K562 (cell line): ENCODE measurements at regions not wholly inside any gene's neighbourhood (a gene's known extent, or its start where the extent isn't known, plus 50 kb on each side); places are given as distances from the start of the nearest gene placed in this dataset.

Experiments
- ATF1 ChIP-seq, 2 experiments: fragments of 450-650 bp in 1 of 2; IDR thresholded peaks; 2 replicates each; pipeline ENCODE4 v1.6.1; 2016; ENCODE audit warnings: missing compliant biosample characterization in 1 of 2, missing genetic modification characterization in 1 of 2
- BHLHE40 ChIP-seq: IDR thresholded peaks from 2 replicates; pipeline ENCODE4 v1.6.1; 2011; ENCODE audit warnings: low read length, improper control_type of control experiment
- ETS1 ChIP-seq: conservative IDR thresholded peaks from 2 replicates; pipeline ENCODE4 v1.6.1; 2011; ENCODE audit warnings: low read depth, mild to moderate bottlenecking, low read length; ENCODE audit not compliant: control insufficient read depth
- NFE2 ChIP-seq: IDR thresholded peaks from 2 replicates; pipeline ENCODE4 v1.6.1; 2014; ENCODE audit warnings: antibody characterized with exemption, low read depth
- TF ChIP-seq, protein P1 (sequence below), 3 experiments: IDR thresholded peaks in 2 of 3; conservative IDR thresholded peaks in 1 of 3; 2 replicates each; pipeline ENCODE4 v1.5.1; 2011 to 2012; ENCODE audit warnings: low read length in 3 of 3, mild to moderate bottlenecking in 3 of 3, control low read depth in 2 of 3, improper control_type of control experiment in 1 of 3, inconsistent platforms in 1 of 3, low read depth in 1 of 3, mixed read lengths in 1 of 3, moderate library complexity in 1 of 3; ENCODE audit not compliant: insufficient read depth in 2 of 3
- TF ChIP-seq, protein P2 (sequence below): fragments of 150-350 bp; IDR thresholded peaks from 2 replicates; pipeline ENCODE4 v1.6.1; 2014; ENCODE audit warnings: low read depth, mild to moderate bottlenecking, low read length, borderline replicate concordance

DNA sequence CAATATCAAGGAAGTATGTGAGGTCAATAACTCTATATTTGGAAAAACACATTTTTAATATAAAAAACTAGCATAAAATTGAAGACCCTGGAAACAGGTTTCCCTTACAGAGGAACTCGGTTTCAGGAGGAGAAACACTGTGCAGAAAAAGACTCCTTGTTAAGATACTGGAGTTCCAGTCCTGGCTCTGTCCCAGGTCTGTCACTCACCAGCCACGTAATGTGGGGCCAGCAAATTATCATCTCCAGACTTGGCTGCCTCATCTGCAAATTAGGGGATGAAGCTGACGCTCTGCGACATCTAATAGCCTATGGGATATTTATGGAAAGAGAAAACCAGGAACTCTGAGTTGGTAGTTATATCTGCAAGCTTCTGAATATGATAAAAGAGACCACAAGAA, 702.7 kb downstream of the EPHA7 start:
- TF ChIP-seq ATF1 (CRISPR knock-in tag; IDR thresholded peaks at IDR 0.05): no peak
- no peak for TF ChIP-seq ATF1 (tag; IDR thresholded peaks at IDR 0.05)
- no peak for TF ChIP-seq BHLHE40
- TF ChIP-seq, protein P1, sequence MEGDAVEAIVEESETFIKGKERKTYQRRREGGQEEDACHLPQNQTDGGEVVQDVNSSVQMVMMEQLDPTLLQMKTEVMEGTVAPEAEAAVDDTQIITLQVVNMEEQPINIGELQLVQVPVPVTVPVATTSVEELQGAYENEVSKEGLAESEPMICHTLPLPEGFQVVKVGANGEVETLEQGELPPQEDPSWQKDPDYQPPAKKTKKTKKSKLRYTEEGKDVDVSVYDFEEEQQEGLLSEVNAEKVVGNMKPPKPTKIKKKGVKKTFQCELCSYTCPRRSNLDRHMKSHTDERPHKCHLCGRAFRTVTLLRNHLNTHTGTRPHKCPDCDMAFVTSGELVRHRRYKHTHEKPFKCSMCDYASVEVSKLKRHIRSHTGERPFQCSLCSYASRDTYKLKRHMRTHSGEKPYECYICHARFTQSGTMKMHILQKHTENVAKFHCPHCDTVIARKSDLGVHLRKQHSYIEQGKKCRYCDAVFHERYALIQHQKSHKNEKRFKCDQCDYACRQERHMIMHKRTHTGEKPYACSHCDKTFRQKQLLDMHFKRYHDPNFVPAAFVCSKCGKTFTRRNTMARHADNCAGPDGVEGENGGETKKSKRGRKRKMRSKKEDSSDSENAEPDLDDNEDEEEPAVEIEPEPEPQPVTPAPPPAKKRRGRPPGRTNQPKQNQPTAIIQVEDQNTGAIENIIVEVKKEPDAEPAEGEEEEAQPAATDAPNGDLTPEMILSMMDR (IDR thresholded peaks at IDR 0.05 in 2 of 3, conservative IDR thresholded peaks at IDR 0.05 in 1 of 3; ENCODE audit: insufficient read depth in 2 of 3, low read depth in 1 of 3, low read length in 3 of 3): no peak
- TF ChIP-seq ETS1: no peak
- TF ChIP-seq, protein P2, sequence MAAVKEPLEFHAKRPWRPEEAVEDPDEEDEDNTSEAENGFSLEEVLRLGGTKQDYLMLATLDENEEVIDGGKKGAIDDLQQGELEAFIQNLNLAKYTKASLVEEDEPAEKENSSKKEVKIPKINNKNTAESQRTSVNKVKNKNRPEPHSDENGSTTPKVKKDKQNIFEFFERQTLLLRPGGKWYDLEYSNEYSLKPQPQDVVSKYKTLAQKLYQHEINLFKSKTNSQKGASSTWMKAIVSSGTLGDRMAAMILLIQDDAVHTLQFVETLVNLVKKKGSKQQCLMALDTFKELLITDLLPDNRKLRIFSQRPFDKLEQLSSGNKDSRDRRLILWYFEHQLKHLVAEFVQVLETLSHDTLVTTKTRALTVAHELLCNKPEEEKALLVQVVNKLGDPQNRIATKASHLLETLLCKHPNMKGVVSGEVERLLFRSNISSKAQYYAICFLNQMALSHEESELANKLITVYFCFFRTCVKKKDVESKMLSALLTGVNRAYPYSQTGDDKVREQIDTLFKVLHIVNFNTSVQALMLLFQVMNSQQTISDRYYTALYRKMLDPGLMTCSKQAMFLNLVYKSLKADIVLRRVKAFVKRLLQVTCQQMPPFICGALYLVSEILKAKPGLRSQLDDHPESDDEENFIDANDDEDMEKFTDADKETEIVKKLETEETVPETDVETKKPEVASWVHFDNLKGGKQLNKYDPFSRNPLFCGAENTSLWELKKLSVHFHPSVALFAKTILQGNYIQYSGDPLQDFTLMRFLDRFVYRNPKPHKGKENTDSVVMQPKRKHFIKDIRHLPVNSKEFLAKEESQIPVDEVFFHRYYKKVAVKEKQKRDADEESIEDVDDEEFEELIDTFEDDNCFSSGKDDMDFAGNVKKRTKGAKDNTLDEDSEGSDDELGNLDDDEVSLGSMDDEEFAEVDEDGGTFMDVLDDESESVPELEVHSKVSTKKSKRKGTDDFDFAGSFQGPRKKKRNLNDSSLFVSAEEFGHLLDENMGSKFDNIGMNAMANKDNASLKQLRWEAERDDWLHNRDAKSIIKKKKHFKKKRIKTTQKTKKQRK: no peak
- TF ChIP-seq NFE2: no peak
